NB4 (cell line): ENCODE measurements at regions not wholly inside any gene's neighbourhood (a gene's known extent, or its start where the extent isn't known, plus 50 kb on each side); places are given as distances from the start of the nearest gene placed in this dataset.

Experiments
- POLR2A ChIP-seq: IDR thresholded peaks from 2 replicates; pipeline ENCODE4 v1.6.1; 2011; ENCODE audit warnings: mild to moderate bottlenecking; ENCODE audit not compliant: insufficient read length; ENCODE audit errors: extremely low read depth
- TF ChIP-seq, protein P1 (sequence below): IDR thresholded peaks from one replicate; pipeline ENCODE4 v1.5.1; 2012; ENCODE audit warnings: low read depth, low read length

DNA sequence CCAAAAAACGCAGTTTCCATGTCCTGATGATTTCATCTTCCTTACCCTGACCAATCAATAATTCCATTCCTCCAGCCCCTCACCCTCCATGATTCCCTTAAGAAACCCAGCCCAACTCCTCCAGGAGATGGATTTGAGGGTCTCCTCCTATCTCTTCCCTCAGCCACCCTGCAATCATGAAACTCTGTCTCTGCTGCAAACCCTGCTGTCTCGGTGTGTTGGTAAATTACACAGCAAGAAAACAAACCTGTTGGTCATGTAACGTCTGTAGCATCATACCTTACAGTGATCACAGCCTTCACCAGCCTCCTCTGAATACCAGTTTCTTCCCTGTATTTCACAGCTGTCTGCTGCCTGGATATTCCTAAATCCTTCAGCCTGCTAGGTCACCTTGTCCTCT, 300.7 kb upstream of the NEBL start:
- TF ChIP-seq, protein P1, sequence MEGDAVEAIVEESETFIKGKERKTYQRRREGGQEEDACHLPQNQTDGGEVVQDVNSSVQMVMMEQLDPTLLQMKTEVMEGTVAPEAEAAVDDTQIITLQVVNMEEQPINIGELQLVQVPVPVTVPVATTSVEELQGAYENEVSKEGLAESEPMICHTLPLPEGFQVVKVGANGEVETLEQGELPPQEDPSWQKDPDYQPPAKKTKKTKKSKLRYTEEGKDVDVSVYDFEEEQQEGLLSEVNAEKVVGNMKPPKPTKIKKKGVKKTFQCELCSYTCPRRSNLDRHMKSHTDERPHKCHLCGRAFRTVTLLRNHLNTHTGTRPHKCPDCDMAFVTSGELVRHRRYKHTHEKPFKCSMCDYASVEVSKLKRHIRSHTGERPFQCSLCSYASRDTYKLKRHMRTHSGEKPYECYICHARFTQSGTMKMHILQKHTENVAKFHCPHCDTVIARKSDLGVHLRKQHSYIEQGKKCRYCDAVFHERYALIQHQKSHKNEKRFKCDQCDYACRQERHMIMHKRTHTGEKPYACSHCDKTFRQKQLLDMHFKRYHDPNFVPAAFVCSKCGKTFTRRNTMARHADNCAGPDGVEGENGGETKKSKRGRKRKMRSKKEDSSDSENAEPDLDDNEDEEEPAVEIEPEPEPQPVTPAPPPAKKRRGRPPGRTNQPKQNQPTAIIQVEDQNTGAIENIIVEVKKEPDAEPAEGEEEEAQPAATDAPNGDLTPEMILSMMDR, result no peak
- no peak for TF ChIP-seq POLR2A
